Activated naive CD4-positive, alpha-beta T cell treated with anti-CD3 and anti-CD28 coated beads, Interleukin-2, amount 10 ng/mL, durations not matched to agents 7 days and 5 days (primary cell): ENCODE measurements at regions not wholly inside any gene's neighbourhood (a gene's known extent, or its start where the extent isn't known, plus 50 kb on each side); places are given as distances from the start of the nearest gene placed in this dataset.

ENCODE experiments used
- CTCF ChIA-PET: fragments of 350-600 bp; sonication (Branson Sonifier 250); formaldehyde crosslinking; loops from one replicate; lab custom pipeline; 2021; ENCODE audit warnings: antibody characterized with exemption; lab: Charles Lee
- DNase-seq: peaks from one replicate; pipeline ENCODE4 v3.0.0-alpha.2; 2020
- H3K27ac Mint-ChIP-seq: one replicate; pipeline ENCODE4 v1.8.0; 2021; ENCODE audit warnings: mild to moderate bottlenecking, moderate library complexity, mixed read lengths
- H3K27me3 Mint-ChIP-seq: one replicate; pipeline ENCODE4 v1.8.0; 2021; ENCODE audit warnings: mild to moderate bottlenecking, mixed read lengths
- H3K36me3 Mint-ChIP-seq: one replicate; pipeline ENCODE4 v1.8.0; 2021; ENCODE audit warnings: mixed read lengths
- H3K4me1 Mint-ChIP-seq: one replicate; pipeline ENCODE4 v1.8.0; 2021; ENCODE audit warnings: mixed read lengths
- H3K4me3 Mint-ChIP-seq: one replicate; pipeline ENCODE4 v1.8.0; 2021; ENCODE audit warnings: mild to moderate bottlenecking, moderate library complexity, mixed read lengths
- H3K9me3 Mint-ChIP-seq: one replicate; pipeline ENCODE4 v1.8.0; 2021; ENCODE audit warnings: mixed read lengths

DNA sequence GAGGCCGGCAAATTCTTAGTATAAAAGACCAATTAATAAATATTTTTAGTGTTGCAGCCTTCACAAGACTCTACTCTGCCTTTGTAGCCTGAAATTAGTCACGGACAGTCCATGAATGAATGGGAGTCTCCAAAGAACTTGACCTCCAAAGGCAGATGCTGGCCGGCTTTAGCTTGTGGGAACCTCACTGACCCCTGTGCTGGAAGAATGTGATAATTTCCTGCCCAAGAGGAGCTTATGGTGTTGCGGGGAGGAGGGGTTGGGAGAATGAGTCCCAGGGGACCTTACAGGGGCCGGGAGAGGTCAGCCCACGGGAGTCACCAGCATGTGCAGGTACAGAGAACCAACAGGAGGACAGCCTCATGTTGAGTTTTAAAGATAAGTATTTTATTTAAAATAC is 143.1 kb downstream of the IRX2 start:
- Mint-ChIP-seq H3K36me3 (no peaks in the 10 kb centered on the region), H3K4me3 (no peak overlapping the region), H3K4me1 (no peaks in the 10 kb centered on the region), H3K27me3 (no peaks in the 10 kb centered on the region), H3K9me3 (peaks cover 10% of the 10 kb centered on the region), H3K27ac (no peak overlapping the region)
- CTCF ChIA-PET, result no interaction called here
- DNase-seq, result no peak

GRCh38 chr5:2607598-2607997 is 143.9 kb downstream of the IRX2 start:
- Mint-ChIP-seq H3K4me1 (no peaks in the 10 kb centered on the region), H3K4me3 (no peak overlapping the region), H3K36me3 (no peaks in the 10 kb centered on the region), H3K9me3 (peaks cover 10% of the 10 kb centered on the region), H3K27me3 (no peaks in the 10 kb centered on the region), H3K27ac (no peak overlapping the region)
- CTCF ChIA-PET, result no interaction called here
- no peak for DNase-seq

- no peak overlapping the region for H3K4me3 Mint-ChIP-seq
- no peaks in the 10 kb centered on the region for H3K27me3 Mint-ChIP-seq
Measured at GRCh38 chr5:2603272-2603575, 148.3 kb downstream of the IRX2 start.

GRCh38 chr5:2602451-2603271 is 148.8 kb downstream of the IRX2 start:
- DNase-seq, result no peak
- Mint-ChIP-seq H3K36me3 (no peaks in the 10 kb centered on the region), H3K4me3 (no peak overlapping the region), H3K27ac (no peak overlapping the region), H3K27me3 (no peaks in the 10 kb centered on the region), H3K9me3 (no peaks in the 10 kb centered on the region), H3K4me1 (no peaks in the 10 kb centered on the region)
- CTCF ChIA-PET, result no interaction called here

More at GRCh38 chr5:2603272-2603575, 148.3 kb downstream of the IRX2 start:
- CTCF ChIA-PET, result no interaction called here
- no peak for DNase-seq
- Mint-ChIP-seq H3K27ac (no peak overlapping the region), H3K4me1 (no peaks in the 10 kb centered on the region), H3K9me3 (no peaks in the 10 kb centered on the region), H3K36me3 (no peaks in the 10 kb centered on the region)

DNA sequence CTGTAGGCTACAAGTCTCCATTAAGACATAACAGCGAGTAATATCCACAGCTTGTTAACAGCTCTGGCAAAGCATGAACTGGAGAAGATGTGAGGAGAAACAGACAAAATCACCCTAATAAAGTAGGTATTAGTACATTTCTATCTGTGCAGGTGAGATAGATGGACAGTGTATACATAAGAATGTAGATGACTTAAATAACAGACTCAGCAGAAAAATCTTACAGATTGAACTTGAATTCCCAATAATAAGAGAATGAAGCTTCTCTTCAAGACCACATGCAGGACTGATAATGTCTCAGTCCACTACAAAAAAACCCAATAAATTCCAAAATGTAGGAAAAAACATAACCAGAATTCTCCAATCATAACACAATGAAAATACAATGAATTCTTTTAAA is 153.0 kb downstream of the IRX2 start:
- H3K9me3 Mint-ChIP-seq, result no peaks in the 10 kb centered on the region
- H3K27me3 Mint-ChIP-seq, result no peaks in the 10 kb centered on the region
- no peak for DNase-seq
- CTCF ChIA-PET, result no interaction called here
- no peaks in the 10 kb centered on the region for H3K36me3 Mint-ChIP-seq
- no peaks in the 10 kb centered on the region for H3K4me1 Mint-ChIP-seq
- no peak overlapping the region for H3K27ac Mint-ChIP-seq
- H3K4me3 Mint-ChIP-seq, result no peak overlapping the region

GRCh38 chr5:2594701-2595100 is 156.8 kb downstream of the IRX2 start:
- Mint-ChIP-seq H3K4me3 (no peak overlapping the region), H3K36me3 (no peaks in the 10 kb centered on the region), H3K27ac (no peak overlapping the region), H3K27me3 (no peaks in the 10 kb centered on the region), H3K9me3 (peaks cover 2% of the 10 kb centered on the region), H3K4me1 (no peaks in the 10 kb centered on the region)
- no peak for DNase-seq
- CTCF ChIA-PET, result no interaction called here

- H3K27me3 Mint-ChIP-seq, result no peaks in the 10 kb centered on the region
- DNase-seq, result no peak
- no peaks in the 10 kb centered on the region for H3K4me1 Mint-ChIP-seq
- no peak overlapping the region for H3K27ac Mint-ChIP-seq
- H3K36me3 Mint-ChIP-seq, result no peaks in the 10 kb centered on the region
- peaks cover 2% of the 10 kb centered on the region for H3K9me3 Mint-ChIP-seq
- CTCF ChIA-PET, result no interaction called here
- no peak overlapping the region for H3K4me3 Mint-ChIP-seq
Measured at GRCh38 chr5:2592766-2593165, 158.7 kb downstream of the IRX2 start.

DNA sequence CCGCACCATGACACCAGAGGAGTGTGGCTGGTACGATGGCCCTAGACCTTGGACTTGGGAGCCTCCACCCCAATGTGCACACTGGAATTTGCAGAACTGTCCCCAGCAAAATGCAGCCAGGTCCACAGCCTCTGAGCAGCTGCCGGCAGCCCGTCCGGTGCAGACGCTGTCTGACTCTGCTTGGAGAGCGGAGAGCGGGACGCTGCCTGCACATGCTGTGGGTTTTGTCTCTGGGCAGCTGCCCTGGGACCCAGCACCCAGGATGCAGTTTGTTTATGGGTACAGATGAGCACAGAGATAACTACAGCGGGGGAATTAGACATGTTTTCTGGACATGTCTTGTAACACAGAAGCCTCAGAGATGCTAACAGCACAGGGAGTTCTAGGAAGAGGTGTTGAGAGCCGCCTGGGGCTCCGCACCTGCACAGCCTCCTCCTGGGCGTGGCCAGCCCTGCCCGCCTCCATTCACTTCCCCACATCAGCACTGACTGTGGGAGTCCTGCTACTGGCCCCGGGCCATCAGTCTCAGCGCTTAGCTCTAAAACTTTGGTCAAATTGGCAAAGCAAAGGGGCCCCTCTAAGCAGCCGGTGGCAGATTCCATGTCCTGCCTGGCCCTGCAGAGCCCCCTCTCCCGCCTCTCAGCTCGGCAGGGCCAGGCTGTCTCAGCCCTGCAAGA is 159.6 kb downstream of the IRX2 start:
- Mint-ChIP-seq H3K27me3 (no peaks in the 10 kb centered on the region), H3K4me3 (no peak overlapping the region), H3K9me3 (peaks cover 3% of the 10 kb centered on the region), H3K4me1 (no peaks in the 10 kb centered on the region), H3K36me3 (no peaks in the 10 kb centered on the region), H3K27ac (no peak overlapping the region)
- DNase-seq, result no peak
- CTCF ChIA-PET, result no interaction called here

- no peak overlapping the region for H3K27ac Mint-ChIP-seq
- H3K27me3 Mint-ChIP-seq, result no peaks in the 10 kb centered on the region
Measured at GRCh38 chr5:2588850-2589501, 162.5 kb downstream of the IRX2 start.

DNA sequence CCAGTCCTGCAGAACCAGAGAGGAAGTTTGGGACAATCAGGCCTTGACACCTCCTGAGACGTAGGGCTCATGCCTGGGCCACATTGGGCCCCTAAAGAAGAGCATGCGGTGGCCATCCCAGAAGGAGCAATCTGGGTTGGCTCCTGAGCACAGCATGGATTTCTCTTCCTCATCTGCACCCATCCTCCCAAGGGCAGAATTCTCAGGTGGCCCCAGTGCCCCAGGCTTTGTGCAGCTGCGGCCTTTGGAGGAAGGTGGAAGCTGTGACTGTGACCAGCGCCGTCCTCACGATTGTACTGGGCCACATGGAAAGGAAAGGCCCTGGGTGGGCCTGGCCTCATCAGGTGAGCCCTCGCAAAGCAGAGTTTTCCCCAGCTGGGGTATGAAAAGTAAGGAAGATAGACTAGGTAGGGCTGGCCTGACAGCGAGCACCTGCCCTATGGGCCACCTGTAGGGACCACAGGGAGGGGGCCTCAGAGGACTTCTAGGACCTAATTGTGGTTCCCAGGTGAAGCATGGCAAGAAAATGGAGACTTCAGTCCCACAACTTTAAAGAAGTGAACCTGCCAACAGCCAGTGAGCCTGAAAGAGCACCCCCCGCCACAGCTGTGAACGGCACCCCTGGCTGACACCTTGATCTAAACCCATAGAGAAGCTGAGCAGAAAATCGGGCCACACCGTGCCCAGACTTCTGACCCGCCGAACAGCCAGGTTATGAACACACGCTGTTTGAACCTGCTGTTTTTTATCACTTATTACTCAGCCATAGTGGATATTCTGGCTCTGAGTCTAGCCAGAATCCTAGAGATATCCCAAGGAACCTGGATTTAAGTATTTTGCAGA is 164.1 kb downstream of the IRX2 start:
- Mint-ChIP-seq H3K27ac (no peak overlapping the region), H3K4me1 (no peaks in the 10 kb centered on the region), H3K36me3 (no peaks in the 10 kb centered on the region), H3K9me3 (peaks cover 7% of the 10 kb centered on the region), H3K4me3 (no peak overlapping the region), H3K27me3 (no peaks in the 10 kb centered on the region)
- no peak for DNase-seq
- CTCF ChIA-PET, result no interaction called here

More at GRCh38 chr5:2588850-2589501, 162.5 kb downstream of the IRX2 start:
- CTCF ChIA-PET, result no interaction called here
- no peaks in the 10 kb centered on the region for H3K4me1 Mint-ChIP-seq
- H3K36me3 Mint-ChIP-seq, result no peaks in the 10 kb centered on the region
- DNase-seq, result no peak
- peaks cover 7% of the 10 kb centered on the region for H3K9me3 Mint-ChIP-seq
- H3K4me3 Mint-ChIP-seq, result no peak overlapping the region

DNA sequence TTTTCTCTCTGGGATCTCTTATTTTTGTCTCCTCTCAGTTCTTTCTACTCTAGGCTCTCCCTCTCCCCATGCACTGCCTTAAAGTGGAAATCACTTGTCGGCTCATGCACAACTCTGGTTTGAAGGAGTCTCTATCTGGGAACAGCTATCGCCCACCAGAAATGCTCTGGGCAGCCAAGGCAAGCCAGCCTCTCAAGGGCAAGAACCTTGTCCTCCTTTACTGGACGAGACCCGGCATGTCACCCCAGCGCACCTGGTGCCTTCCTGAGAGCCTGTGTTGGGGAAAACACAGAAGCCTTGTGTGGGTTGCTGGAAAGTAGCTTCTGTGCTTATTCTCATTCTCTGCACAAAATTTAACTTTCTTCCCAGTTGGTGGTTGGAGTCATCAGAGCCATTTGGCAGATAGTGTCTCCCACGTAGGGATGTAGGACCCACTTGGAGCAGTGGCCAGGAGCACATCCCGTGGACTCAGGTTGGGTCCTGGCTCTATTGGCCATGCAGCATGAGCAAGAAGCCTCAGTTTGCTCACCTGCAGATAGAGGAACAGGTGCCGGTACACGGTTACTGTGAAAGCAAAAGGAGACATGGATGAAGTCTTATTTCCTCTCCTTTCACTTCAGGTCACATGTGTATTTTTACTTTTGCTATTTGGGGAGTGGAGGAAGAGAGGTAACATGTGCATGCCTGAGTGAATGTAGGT is 165.3 kb downstream of the IRX2 start:
- Mint-ChIP-seq H3K36me3 (no peaks in the 10 kb centered on the region), H3K27ac (no peak overlapping the region), H3K27me3 (no peaks in the 10 kb centered on the region), H3K4me1 (no peaks in the 10 kb centered on the region), H3K9me3 (peaks cover 11% of the 10 kb centered on the region), H3K4me3 (no peak overlapping the region)
- DNase-seq, result no peak
- CTCF ChIA-PET, result no interaction called here

DNA sequence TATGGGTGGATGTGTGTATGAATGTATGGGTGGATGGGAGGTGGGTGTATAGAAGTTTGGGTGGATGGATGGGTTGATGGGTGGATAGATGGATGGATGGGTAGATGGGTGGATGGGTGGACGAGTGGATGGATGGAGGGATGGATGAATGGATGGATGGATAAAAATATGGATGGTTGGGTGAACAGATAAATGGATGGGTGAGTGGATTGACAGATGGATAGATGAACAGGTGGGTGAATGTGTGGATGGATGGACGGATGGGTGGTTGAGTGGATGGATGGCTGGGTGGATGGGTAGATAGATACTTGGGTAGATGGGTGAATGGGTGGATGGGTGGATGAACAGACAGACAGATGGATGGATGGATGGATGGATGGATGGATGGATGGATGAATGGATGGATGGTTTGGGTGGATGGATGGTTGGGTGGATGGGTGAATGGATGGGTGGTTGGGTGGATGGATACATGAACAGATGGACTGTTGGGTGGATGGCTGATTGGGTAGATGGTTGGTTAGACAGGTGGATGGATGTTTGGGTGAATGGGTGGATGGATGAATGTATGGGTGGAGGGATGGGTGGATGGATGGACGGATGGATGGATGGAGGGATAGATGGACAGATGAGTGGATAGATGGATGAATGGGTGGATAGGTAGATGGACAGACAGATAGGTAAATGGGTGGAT is 166.8 kb downstream of the IRX2 start:
- H3K9me3 Mint-ChIP-seq, result peaks cover 9% of the 10 kb centered on the region
- DNase-seq, result no peak
- CTCF ChIA-PET, result no interaction called here
- no peaks in the 10 kb centered on the region for H3K27me3 Mint-ChIP-seq
- no peak overlapping the region for H3K27ac Mint-ChIP-seq
- no peaks in the 10 kb centered on the region for H3K36me3 Mint-ChIP-seq
- H3K4me1 Mint-ChIP-seq, result no peaks in the 10 kb centered on the region
- H3K4me3 Mint-ChIP-seq, result no peak overlapping the region

- Mint-ChIP-seq H3K27ac (no peak overlapping the region), H3K4me3 (no peak overlapping the region), H3K4me1 (no peaks in the 10 kb centered on the region), H3K27me3 (no peaks in the 10 kb centered on the region), H3K9me3 (peaks cover 9% of the 10 kb centered on the region), H3K36me3 (no peaks in the 10 kb centered on the region)
- CTCF ChIA-PET, result no interaction called here
- no peak for DNase-seq
Measured at GRCh38 chr5:2582507-2582906, 169.0 kb downstream of the IRX2 start.
